ENCODE measurements at regions not wholly inside any gene's neighbourhood (a gene's known extent, or its start where the extent isn't known, plus 50 kb on each side); places are given as distances from the start of the nearest gene placed in this dataset.

GRCh38 chr13:60267498-60268202, 103.9 kb upstream of the DIAPH3 start (continued):
- TF ChIP-seq ZZZ3 (CRISPR knock-in tag; IDR thresholded peaks at IDR 0.05; ENCODE audit: borderline replicate concordance) (no peak), RXRB (CRISPR knock-in tag; IDR thresholded peaks at IDR 0.05; ENCODE audit: borderline replicate concordance) (no peak), PHB2 (IDR thresholded peaks at IDR 0.05; ENCODE audit: partially characterized antibody) (no peak), FIP1L1 (IDR thresholded peaks at IDR 0.05; ENCODE audit: borderline replicate concordance, insufficient read depth, low read depth, low read length) (no peak), HINFP (CRISPR knock-in tag; IDR thresholded peaks at IDR 0.05; ENCODE audit: low read depth) (no peak), HCFC1 (IDR thresholded peaks at IDR 0.05; ENCODE audit: low read depth, low read length) (no peak), CBX5 (CRISPR knock-in tag; IDR thresholded peaks at IDR 0.05; ENCODE audit: borderline replicate concordance) (no peak), SNRNP70 (IDR thresholded peaks at IDR 0.05; ENCODE audit: low read depth, low read length) (no peak), ZFP36 (IDR thresholded peaks at IDR 0.05; ENCODE audit: borderline replicate concordance, low read depth, low read length, partially characterized antibody) (no peak), MXI1 (IDR thresholded peaks at IDR 0.05; ENCODE audit: borderline replicate concordance, low read depth, low read length) (no peak), TBX3 (IDR thresholded peaks at IDR 0.05; ENCODE audit: borderline replicate concordance) (no peak), AKNA (CRISPR knock-in tag; IDR thresholded peaks at IDR 0.05; ENCODE audit: borderline replicate concordance) (no peak), KDM5A (IDR thresholded peaks at IDR 0.05; ENCODE audit: borderline replicate concordance, low read length) (no peak), SCMH1 (CRISPR knock-in tag; IDR thresholded peaks at IDR 0.05; ENCODE audit: borderline replicate concordance) (no peak), NPAS2 (CRISPR knock-in tag; IDR thresholded peaks at IDR 0.05; ENCODE audit: borderline replicate concordance) (no peak), ZNF382 (CRISPR knock-in tag; IDR thresholded peaks at IDR 0.05; ENCODE audit: borderline replicate concordance) (no peak), ZNF3 (CRISPR knock-in tag; IDR thresholded peaks at IDR 0.05) (no peak), THAP11 (CRISPR knock-in tag; IDR thresholded peaks at IDR 0.05) (no peak), ZBTB7B (CRISPR knock-in tag; IDR thresholded peaks at IDR 0.05) (0 out of 2 replicates have a peak, but pooled peaks have one; percentile 16), ZNF607 (CRISPR knock-in tag; IDR thresholded peaks at IDR 0.05; ENCODE audit: borderline replicate concordance) (no peak), BCL3 (CRISPR knock-in tag; IDR thresholded peaks at IDR 0.05) (no peak)
